Suprapubic skin (tissue), 4 donors: ENCODE measurements at regions not wholly inside any gene's neighbourhood (a gene's known extent, or its start where the extent isn't known, plus 50 kb on each side); places are given as distances from the start of the nearest gene placed in this dataset.
"Not testable (repeated sequence)": the region's sequence is repeated elsewhere in the genome, so short reads cannot be mapped to it uniquely, and the experiment has no call there.

Source experiments
- DNase-seq, 2 donors: peaks; one replicate each; pipeline ENCODE4 v3.0.0-alpha.2; 2019; ENCODE audit warnings: low spot score in 2 of 2
- H3K27ac ChIP-seq: fragments of 200-600 bp; sonication (generic); one replicate; pipeline ENCODE4 v1.5.1; 2019
- H3K27me3 ChIP-seq: fragments of 200-600 bp; sonication (generic); one replicate; pipeline ENCODE4 v1.5.1; 2019
- H3K36me3 ChIP-seq: fragments of 200-600 bp; sonication (generic); one replicate; pipeline ENCODE4 v1.5.1; 2019
- H3K4me1 ChIP-seq: fragments of 200-600 bp; sonication (generic); one replicate; pipeline ENCODE4 v1.5.1; 2019
- H3K4me3 ChIP-seq: fragments of 200-600 bp; sonication (generic); one replicate; pipeline ENCODE4 v1.5.1; 2019; ENCODE audit warnings: mild to moderate bottlenecking
- H3K9me3 ChIP-seq: fragments of 200-600 bp; sonication (generic); one replicate; pipeline ENCODE4 v1.5.1; 2019
- CTCF ChIP-seq, 2 donors: fragments of 200-600 bp in 1 of 2; fragments of 450-650 bp in 1 of 2; sonication (generic) in 1 of 2; IDR thresholded peaks; one replicate each; pipeline ENCODE4 v1.5.1; 2016 to 2019; ENCODE audit warnings: antibody characterized with exemption in 2 of 2, mild to moderate bottlenecking in 1 of 2, moderate library complexity in 1 of 2
- EP300 ChIP-seq: sonication (generic); formaldehyde crosslinking; IDR thresholded peaks from one replicate; pipeline ENCODE4 v1.6.1; 2017; ENCODE audit warnings: antibody characterized with exemption
- POLR2A ChIP-seq, 2 donors: fragments of 450-650 bp; IDR thresholded peaks; one replicate each; pipeline ENCODE4 v1.6.1; 2017; ENCODE audit warnings: antibody characterized with exemption in 2 of 2, mild to moderate bottlenecking in 2 of 2, moderate library complexity in 2 of 2
- POLR2AphosphoS5 ChIP-seq, 3 donors: sonication (generic); formaldehyde crosslinking; IDR thresholded peaks; one replicate each; pipeline ENCODE4 v1.6.1; 2017; ENCODE audit warnings: antibody characterized with exemption in 3 of 3
- WGBS: methylation state at CpG from one replicate; pipeline ENCODE4 v1.1.5; 2018; 5-methylcytosine and 5-hydroxymethylcytosine counted together

GRCh38 chr1:221594576-221594975 is 147.3 kb downstream of the DUSP10 start:
- no peak for TF ChIP-seq POLR2AphosphoS5 (IDR thresholded peaks at IDR 0.05)
- TF ChIP-seq POLR2A (IDR thresholded peaks at IDR 0.05), result no peak
- no peak for TF ChIP-seq CTCF (IDR thresholded peaks at IDR 0.05)
- TF ChIP-seq EP300, result no peak
- no peaks in the 10 kb centered on the region for H3K27me3 ChIP-seq
- 59% methylated on average over 2 of the region's 2 CpGs for WGBS
- H3K27ac ChIP-seq, result no peak overlapping the region
- no peaks in the 10 kb centered on the region for H3K36me3 ChIP-seq
- no peak overlapping the region for H3K4me3 ChIP-seq
- no peaks in the 10 kb centered on the region for H3K4me1 ChIP-seq
- H3K9me3 ChIP-seq, result no peaks in the 10 kb centered on the region
- no peak for DNase-seq

- Histone ChIP-seq H3K36me3 (no peaks in the 10 kb centered on the region), H3K27ac (no peak overlapping the region), H3K4me1 (no peaks in the 10 kb centered on the region), H3K9me3 (no peaks in the 10 kb centered on the region), H3K27me3 (no peaks in the 10 kb centered on the region), H3K4me3 (no peak overlapping the region)
- WGBS, result 85% methylated on average over 6 of the region's 6 CpGs
- TF ChIP-seq EP300, result no peak
- TF ChIP-seq POLR2A (IDR thresholded peaks at IDR 0.05), result no peak
- no peak for TF ChIP-seq CTCF (IDR thresholded peaks at IDR 0.05)
- DNase-seq, result no peak
Measured at GRCh38 chr1:221598122-221598521, 143.8 kb downstream of the DUSP10 start.

- H3K27ac ChIP-seq, result no peak overlapping the region
- no peak for TF ChIP-seq CTCF (IDR thresholded peaks at IDR 0.05)
- TF ChIP-seq EP300, result no peak
- TF ChIP-seq POLR2A (IDR thresholded peaks at IDR 0.05), result no peak
- TF ChIP-seq POLR2AphosphoS5 (IDR thresholded peaks at IDR 0.05), result no peak
- no peaks in the 10 kb centered on the region for H3K27me3 ChIP-seq
- no peaks in the 10 kb centered on the region for H3K9me3 ChIP-seq
- DNase-seq, result no peak
- no peak overlapping the region for H3K4me3 ChIP-seq
- no peaks in the 10 kb centered on the region for H3K36me3 ChIP-seq
- H3K4me1 ChIP-seq, result peaks cover 2% of the 10 kb centered on the region
Measured at GRCh38 chr1:221601166-221601565, 140.7 kb downstream of the DUSP10 start.

- Histone ChIP-seq H3K27me3 (no peaks in the 10 kb centered on the region), H3K36me3 (no peaks in the 10 kb centered on the region), H3K4me3 (no peak overlapping the region), H3K4me1 (peaks cover 8% of the 10 kb centered on the region), H3K27ac (no peak overlapping the region), H3K9me3 (no peaks in the 10 kb centered on the region)
- WGBS, result 88% methylated on average over 2 of the region's 2 CpGs
- DNase-seq, result no peak
- TF ChIP-seq POLR2AphosphoS5 (IDR thresholded peaks at IDR 0.05) (no peak), CTCF (IDR thresholded peaks at IDR 0.05) (no peak), EP300 (no peak), POLR2A (IDR thresholded peaks at IDR 0.05) (no peak)
Measured at GRCh38 chr1:221602830-221603229, 139.1 kb downstream of the DUSP10 start.

- not testable (repeated sequence) for H3K9me3 ChIP-seq, H3K27ac ChIP-seq, H3K27me3 ChIP-seq, H3K4me3 ChIP-seq, H3K4me1 ChIP-seq, H3K36me3 ChIP-seq, DNase-seq
Measured at GRCh38 chr1:221604390-221604789, 137.5 kb downstream of the DUSP10 start.

GRCh38 chr1:221604948-221605347 is 136.9 kb downstream of the DUSP10 start:
- H3K4me1 ChIP-seq, result peaks cover 8% of the 10 kb centered on the region
- no peaks in the 10 kb centered on the region for H3K9me3 ChIP-seq
- no peaks in the 10 kb centered on the region for H3K27me3 ChIP-seq
- H3K4me3 ChIP-seq, result no peak overlapping the region
- TF ChIP-seq POLR2AphosphoS5 (IDR thresholded peaks at IDR 0.05) (no peak), POLR2A (IDR thresholded peaks at IDR 0.05) (no peak), CTCF (IDR thresholded peaks at IDR 0.05) (no peak)
- no peak for DNase-seq
- H3K27ac ChIP-seq, result no peak overlapping the region
- no peaks in the 10 kb centered on the region for H3K36me3 ChIP-seq
